ENCODE measurements at regions not wholly inside any gene's neighbourhood (a gene's known extent, or its start where the extent isn't known, plus 50 kb on each side); places are given as distances from the start of the nearest gene placed in this dataset.
"Not testable (repeated sequence)": the region's sequence is repeated elsewhere in the genome, so short reads cannot be mapped to it uniquely, and the experiment has no call there.

DNA sequence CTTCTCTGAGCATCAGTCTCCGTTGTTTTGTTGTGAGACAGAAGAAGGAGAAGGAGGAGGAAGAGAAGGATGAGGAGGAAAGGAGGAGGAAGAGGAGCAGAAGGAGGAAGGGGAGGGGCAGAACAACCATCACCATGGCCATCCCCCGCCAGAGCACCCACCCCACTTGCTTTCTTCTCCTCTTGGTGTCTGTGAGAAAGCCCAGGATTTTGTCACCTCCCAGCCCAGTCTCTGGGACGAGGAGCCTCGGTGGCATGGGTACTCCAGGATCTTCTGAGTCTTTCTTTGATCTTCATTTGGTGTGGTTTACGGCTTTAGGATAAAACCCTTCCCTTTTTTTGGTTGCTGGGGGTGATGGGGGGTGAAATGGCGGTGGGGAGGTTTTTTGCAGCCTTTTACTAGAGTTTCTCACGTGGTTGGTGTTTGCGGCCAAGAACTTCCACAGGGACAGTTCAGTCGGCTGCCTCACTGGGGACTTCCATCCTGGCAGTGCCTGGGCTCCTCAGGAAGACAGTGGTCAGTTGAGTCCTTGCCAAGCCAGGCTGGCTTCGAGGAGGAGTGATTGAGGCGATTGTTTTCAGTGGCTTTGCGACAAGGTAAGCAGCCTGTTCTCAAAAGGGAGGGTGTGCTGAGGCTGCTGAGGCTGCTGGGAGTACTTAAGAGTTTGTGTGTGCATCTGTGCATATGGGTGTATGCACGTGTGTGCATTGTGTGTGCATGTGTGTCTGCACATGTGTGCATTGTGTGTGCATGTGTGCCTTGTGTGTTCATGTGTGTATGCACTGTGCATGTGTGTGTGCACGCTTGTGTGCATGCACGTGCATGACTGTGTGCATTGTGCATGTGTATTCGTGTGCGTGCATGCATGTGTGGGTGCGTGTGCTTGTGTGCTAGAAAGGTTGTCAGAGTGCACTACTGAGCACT is 567.5 kb downstream of the TBC1D22A start:
- DNase-seq (ENCODE audit: extremely low read depth in 1 of 2, low read depth in 1 of 2) = no peak

DNA sequence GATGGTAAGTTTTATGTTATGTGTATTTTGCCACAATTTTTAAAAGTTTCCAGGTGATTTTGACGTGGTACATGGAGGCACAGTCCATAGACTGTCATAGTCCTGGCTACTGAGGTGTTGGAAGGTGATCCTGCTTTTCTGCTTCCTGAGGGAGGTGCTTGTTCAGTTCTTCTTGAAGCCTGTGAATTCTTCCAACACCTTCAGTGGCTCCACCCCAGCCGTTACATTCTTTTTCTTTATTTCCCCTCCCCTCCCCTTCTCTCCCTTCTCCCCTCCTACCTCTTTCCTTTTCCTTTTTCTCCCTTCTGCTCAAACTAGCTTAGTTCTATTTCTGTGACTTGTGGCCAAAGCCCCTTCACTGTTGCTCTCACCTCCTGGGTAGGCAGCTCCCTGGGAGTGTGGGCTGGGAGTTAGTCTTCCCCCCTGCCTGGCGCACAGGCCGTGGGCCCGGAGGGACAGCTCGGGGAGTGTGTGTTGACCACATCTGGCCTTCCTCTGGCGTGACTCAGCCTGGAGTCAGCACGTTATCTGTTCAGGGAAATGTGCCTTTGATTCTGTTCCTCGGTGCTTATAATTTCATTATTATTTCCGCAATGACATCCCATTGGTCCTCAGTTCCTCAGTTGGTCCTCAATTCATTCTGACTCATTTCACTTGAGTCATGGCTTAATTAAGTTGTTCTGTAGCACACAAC is 566.2 kb downstream of the TBC1D22A start:
- no peak for DNase-seq (ENCODE audit: extremely low read depth in 1 of 2, low read depth in 1 of 2)

DNA sequence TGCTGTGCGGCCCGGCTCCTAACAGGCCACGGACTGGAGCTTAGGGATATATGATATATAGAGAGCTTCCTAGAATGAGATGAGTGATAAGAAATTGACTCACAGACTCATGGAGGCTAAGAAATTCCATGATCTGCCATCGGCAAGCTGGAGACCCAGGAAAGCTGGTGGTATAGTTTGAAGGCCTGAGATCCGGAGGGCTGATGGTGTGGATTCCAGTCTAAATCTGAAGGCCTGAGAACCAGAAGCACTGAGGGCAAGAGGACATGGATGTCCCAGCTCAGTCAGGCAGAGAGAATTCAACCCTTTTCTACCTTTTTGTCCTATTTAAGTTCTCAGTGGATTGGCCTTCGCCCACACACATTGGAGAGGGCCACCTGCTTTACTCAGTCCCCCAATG is 564.8 kb downstream of the TBC1D22A start:
- no peak for DNase-seq (ENCODE audit: extremely low read depth in 1 of 2, low read depth in 1 of 2)

DNA sequence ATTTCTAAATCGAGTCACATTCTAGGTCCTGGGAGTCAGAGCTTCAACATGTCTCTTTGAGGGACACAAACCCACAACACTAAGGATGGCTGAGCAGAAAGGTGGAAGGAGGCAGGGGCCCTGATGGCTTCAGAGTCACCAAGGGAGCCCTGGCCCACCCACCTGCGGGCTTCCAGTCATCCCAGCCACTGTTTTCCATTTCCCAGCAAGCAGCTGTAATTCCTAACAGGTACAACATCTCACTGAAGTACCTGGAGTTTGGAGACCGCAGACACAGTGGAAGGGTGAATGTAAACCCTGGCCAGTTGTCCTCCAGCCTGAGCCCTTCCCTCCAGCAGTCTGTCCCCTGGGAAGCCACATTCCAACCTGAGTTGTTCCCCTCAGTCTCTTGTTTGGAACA is 562.8 kb downstream of the TBC1D22A start:
- DNase-seq (ENCODE audit: extremely low read depth in 1 of 2, low read depth in 1 of 2) = no peak

DNA sequence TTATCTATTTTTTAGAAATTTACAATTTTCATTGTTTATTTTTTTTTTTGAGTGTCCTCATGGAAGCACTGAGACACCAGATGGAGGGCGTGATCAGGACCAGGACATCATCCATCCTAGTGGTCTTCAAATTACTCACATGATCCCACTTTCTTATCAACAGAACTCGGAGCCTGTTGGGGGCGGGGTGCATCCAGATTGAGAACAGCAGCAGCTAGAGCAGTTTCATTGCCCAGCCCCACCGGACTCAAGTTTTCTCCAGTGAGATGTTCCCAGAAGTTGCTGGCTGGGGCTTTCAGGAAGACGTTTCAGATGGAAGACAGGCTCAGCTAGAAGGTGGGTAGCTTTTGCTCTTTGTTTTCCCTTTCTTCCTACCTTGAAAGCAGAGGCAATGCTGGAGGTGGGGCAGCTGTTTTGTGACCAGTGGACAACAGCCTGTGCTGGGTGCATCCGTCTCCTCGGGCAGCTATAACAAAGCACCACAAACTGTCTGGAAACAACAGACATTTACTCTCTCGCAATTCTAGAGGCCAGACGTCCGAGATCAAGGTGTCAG is 562.1 kb downstream of the TBC1D22A start:
- DNase-seq (ENCODE audit: extremely low read depth in 1 of 2, low read depth in 1 of 2) = no peak

DNA sequence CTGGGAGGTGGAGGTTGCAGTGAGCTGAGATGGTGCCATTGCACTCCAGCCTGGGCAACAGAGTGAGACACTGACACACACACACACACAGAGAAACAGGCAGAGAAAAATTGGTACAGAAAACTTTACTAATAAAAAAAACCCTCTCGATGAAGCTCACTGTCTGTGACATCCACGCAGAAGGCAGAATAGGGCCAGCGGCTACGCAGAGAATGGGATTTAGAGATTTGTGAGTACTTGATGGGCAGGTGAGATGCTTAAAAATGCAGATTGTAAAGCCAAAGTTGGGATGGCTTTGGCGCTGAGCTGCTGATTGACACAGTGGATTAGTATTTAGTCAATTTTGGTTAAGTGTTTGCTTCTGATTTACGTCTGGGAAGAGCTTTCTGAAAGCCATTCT is 561.1 kb downstream of the TBC1D22A start:
- no peak for DNase-seq (ENCODE audit: extremely low read depth in 1 of 2, low read depth in 1 of 2)

DNA sequence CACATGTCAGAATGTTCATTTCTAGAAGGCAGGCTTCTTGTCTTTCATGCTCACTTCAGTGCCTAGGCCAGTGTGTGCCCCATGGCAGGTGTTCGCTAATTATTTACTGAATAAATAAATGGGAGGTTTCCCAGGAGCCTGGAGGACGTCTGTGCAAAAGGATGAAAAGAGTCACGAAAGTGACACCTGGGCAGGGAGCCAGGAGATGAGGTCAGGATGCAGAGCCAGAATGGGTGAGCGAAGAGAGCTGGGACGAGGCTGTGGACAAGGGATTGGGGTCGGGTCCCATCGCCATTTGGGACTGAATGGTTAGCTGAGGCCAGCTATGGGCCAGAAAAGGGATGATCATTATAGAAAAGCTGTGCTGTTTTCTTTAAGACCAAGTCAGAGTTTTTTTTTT is 560.4 kb downstream of the TBC1D22A start:
- no peak for DNase-seq (ENCODE audit: extremely low read depth in 1 of 2, low read depth in 1 of 2)

DNA sequence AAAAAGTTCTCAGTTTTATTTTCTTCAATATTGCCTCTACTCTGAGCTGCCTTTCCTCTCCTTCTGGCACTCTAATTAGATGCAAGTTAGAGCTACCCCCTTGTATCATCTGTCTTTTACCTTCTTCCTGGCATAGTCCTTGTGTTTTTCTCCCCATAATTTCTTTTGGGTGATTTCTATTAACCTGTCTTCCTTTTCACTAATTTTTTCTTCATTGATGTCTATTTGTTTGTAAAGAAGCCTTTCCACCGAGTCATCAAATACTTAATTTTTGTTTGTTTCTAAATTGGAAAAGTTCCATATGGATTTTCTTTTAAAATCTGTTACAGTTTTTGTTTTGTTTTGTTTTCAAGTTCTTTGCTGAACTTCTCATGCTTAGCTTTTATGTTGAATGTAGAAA is 558.1 kb downstream of the TBC1D22A start:
- no peak for DNase-seq (ENCODE audit: extremely low read depth in 1 of 2, low read depth in 1 of 2)

DNA sequence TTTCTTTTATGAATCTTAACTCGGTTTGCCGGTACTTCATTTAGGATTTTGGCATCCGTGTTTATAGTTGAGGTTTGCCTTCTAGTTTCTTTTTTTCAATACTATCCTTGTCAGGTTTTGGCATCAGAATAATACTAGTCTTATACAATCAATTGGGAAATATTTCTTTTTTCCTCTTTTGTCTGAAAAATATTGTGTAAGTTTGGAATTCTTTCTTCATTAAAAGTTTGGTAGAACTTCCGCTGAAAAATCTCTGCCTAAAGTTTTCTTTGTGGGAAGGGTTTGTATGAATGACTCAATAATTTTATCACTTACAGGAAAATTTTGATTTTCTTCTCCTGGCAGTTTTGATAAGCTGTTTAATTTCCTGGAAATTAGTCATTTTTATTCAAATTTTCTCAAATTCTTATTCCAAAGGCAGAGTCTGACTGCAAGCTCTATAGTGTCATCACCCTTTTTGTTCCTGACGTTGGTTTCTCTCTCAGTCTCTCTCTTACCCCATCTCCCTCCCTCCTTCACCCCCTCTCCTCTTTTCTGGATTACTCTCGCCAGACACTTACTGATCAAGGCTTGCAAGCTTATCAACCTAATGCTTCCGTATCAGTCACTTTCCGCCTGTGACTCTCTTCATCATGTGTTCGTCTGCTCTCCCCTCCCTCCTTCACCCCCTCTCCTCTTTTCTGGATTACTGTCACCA is 555.7 kb downstream of the TBC1D22A start:
- DNase-seq (ENCODE audit: extremely low read depth in 1 of 2, low read depth in 1 of 2) = no peak

DNA sequence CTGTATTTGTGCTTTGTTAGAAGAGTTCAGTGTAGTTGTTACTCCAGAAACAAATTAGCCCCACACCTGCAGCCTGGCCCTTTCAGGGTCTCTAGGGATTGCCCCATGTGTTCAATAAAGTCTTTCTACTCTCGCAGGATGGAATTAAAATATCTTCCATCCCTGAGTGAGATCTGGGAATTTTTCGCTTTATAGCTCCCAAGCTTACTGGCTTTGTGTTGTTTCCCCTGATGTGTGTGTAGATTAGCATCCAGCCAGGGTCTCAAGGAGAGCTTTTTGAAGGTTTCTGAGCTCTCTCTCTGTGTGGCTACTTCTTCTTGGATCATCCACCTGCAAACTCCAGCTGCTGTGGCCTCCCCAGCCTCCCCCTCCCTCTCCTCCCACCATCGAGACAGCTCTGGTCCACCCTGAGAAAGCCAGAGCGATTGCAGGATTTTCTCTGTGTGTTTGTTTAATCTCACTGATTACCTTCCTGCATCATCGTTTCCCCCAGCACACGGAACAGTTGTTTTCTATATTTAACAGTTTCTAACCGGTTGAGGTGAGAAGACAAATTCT is 553.5 kb downstream of the TBC1D22A start:
- no peak for DNase-seq (ENCODE audit: extremely low read depth in 1 of 2, low read depth in 1 of 2)

DNA sequence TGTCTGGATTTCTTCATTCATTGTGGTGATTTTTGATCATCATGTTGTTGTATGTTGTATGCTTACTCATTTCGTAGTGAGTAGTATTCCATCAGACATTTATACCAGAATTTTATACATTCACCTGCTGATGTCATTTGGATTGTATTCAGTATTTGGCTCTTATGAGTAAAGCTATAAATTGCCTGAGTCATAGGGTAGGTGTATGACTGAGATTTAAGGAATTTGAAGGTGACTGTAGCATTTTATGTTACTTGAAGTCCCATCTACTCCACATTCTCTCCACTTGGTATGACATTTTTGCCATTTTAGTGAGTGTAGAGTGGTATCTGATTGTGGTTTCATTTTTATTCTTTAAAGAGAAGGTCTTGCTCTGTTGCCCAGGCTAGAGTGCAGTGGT is 548.2 kb downstream of the TBC1D22A start:
- DNase-seq (ENCODE audit: extremely low read depth in 1 of 2, low read depth in 1 of 2) = no peak

DNA sequence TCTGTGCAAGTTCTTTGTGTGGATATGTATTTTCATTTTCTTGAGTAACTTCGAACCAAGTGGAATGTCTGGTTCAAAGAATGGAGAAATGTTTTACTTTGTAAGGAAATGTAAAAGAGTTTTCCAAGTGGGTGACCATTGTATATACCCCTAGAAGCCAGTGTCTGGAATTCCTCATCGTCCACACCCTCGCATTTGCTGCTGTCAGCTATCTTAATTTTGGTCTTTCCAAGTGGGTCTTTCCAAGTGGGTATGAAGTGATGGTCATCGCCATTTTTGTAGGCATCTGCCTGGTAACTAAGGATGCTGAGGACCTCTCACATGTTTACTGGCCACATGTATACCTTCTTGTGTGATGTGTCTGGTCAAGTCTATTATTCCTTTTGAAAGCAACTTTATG is 547.5 kb downstream of the TBC1D22A start:
- no peak for DNase-seq (ENCODE audit: extremely low read depth in 1 of 2, low read depth in 1 of 2)

DNA sequence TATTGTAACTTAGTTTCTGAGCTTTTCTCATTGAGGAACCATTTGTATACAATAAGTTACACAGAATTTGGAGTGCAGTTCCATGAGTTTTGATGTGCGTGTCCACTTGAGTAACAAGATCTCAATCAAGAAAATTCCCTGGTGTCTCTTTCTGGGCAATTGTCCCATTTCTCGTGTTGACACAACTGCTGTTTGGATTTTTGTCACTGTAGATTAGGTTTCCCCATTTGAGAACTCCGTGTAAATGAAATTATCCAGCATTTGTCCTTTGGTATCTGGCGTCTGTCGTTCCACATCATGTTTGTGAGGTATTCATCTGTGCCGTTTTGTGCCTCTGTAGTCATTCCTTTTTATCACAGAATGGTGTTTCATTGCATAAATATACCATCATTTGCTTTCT is 547.0 kb downstream of the TBC1D22A start:
- no peak for DNase-seq (ENCODE audit: extremely low read depth in 1 of 2, low read depth in 1 of 2)

DNA sequence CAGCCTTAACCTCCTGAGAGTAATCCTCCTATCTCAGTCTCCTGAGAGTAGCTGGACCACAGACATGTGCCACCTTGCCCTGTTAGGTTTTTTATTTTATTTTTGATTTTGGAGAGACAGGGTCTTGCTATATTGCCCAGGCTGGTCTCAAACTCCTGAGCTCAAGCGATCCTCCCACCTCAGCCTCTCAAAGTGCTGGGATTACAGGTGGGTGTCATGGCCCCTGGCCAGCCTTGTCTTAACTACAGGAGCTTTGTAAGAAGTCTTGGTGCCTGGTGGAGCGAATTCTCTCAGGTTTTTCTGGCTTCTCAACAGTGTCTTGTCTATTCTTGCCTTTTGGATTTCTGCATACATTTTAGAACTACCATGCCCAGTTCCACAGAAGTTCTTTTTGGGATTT is 546.4 kb downstream of the TBC1D22A start:
- no peak for DNase-seq (ENCODE audit: extremely low read depth in 1 of 2, low read depth in 1 of 2)

DNA sequence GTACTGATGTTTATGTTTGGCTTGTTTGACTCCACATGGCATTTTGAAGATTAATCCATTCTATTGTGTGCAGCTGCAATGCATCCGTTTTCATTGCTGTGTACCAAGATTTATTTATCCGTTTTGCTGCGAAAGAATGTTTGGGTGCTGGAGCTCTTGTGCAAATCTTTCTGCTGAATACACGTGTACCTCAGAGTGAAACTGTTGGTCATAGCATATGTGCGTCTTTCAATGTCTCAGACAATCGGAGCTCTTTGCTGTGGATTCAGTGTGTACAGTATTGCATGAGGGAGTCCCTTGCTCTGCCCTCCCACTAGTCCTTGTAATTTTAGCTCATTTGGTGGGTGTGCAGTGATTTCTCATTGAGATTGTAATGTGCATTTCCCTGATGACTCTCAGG is 545.4 kb downstream of the TBC1D22A start:
- no peak for DNase-seq (ENCODE audit: extremely low read depth in 1 of 2, low read depth in 1 of 2)

DNA sequence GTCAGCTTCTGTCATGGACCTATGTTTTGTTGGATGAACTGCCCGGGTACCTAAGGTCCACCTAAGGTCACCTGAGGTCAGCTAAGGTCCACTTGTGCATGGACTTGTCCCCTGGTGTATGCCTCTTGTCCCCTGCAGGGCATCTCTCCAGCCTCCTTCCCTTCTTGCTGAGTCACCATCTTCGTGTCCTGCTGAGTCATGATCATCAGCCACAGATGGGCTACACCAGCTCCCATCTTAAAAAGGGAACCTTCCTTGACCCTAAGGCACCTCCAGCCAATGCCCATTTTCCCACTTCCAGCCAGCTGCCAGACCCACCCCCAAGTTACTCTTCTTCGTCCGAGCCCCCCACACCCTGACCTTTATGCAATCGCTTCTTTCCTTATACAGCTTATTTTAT is 544.9 kb downstream of the TBC1D22A start:
- DNase-seq (ENCODE audit: extremely low read depth in 1 of 2, low read depth in 1 of 2) = no peak

DNA sequence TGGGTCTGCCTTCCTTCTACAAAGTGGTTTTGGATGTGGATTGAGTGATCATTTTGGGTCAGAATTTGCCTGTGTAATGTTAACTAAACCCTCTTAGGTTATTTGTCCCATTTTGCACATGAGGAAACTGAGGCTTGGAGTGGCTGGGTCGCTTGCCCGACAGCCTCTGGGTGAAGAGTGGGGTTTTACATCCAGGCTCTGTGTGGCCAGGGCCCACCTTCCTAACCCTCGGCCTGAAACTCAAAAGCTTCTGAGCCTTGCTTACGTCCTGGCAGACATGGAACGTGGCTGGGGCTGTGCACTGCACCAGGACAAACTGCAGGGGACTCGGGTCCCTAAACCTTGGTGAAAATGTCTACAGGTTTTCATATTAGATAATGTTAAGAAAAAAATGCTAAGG is 542.4 kb downstream of the TBC1D22A start:
- DNase-seq (ENCODE audit: extremely low read depth in 1 of 2, low read depth in 1 of 2) = no peak

DNA sequence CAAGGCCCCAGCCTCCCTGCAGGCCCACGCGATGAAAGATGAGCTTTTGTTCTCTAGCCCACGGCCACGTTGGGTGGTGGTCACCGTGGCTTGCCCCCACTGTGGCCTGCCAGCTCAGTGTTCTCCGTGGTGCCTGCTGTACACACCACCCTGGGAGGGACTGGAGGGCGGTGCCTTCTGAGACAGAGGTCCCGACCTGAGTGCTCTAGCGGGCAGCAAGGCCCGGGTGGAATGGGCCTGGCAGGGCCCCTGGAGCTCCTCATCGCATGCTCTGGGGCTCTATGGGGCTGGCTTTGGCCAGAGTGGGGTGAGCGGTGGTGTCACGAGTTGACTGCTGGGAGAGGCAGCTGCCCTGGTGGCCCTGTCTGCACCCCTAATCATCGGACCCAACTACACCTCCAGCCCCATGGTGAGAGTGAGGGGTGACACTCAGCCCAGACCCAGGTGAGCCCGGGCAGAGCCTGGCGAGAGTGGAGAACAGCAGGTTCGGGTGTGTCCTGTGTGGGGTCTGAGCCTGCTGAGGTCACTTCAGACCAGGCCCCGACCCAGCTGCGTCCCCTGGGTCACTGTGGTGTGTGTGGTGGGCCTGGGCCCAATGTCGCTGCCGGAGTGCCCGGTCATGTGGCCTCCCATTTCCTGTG is 541.9 kb downstream of the TBC1D22A start:
- DNase-seq (ENCODE audit: extremely low read depth in 1 of 2, low read depth in 1 of 2) = no peak

DNA sequence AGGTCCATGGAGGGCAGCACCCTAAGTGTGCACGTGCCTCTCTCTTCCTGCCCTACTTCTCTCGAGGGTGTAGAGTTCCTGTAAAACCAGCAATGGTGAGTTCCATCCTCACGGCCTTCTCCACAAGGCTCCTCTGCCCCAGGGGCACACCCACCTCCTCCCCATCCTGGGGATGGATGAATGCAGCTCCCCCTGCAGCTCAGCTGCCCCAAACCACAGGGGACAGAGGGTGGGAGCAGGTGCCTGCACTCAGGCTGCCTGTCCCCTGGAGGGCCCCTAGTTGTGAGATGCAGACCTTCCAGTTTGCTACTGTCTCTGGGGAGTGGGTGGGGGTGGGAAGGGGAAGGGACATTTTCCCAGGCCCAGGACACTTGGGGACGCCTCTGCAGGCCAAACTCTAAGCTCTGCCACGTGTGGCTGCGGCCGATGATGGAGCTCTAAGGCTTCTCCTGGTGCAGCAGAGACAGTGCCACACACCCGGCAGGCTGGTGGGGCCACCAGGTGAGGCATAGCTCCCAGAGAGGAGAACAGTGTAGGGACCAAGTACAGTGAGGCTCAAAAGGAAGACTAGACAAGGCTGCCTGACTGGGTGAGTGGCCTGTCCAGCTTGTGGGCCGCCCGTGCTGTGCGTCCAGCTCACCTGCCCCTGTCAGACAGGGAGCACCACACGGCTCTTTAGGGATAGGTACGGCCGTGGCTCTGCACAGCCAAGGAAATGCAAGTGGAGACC is 540.9 kb downstream of the TBC1D22A start:
- no peak for DNase-seq (ENCODE audit: extremely low read depth in 1 of 2, low read depth in 1 of 2)

DNA sequence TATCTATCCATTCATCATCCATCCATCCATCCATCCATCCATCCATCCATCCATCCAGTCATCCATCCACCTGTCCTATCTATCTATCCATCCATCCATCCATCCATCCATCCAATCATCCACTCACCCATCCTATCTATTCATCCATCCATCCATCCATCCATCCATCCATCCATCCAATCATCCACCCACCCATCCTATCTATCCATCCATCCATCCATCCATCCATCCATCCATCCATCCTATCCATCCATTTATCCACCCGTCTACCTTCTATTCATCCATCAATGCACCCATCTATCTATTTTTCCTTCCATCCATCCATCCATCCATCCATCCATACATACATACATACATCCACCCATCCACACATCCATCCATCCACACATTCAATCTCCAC is 540.1 kb downstream of the TBC1D22A start:
- DNase-seq (ENCODE audit: extremely low read depth in 1 of 2, low read depth in 1 of 2) = not testable (repeated sequence)
